OCI-LY3 (cell line): ENCODE measurements at regions not wholly inside any gene's neighbourhood (a gene's known extent, or its start where the extent isn't known, plus 50 kb on each side); places are given as distances from the start of the nearest gene placed in this dataset.

Source experiments
- H2AFZ ChIP-seq: fragments of 200-600, 300-600 bp; shearing (Covaris generic); 2 replicates; pipeline ENCODE4 v1.6.0; 2014; ENCODE audit warnings: antibody characterized with exemption, low read depth, low read length
- H3K27ac ChIP-seq: fragments of 200-600, 300-600 bp; sonication (generic); 2 replicates; pipeline ENCODE4 v1.5.1; 2014; ENCODE audit warnings: mild to moderate bottlenecking, low read length, moderate library complexity, mixed read lengths
- H3K27me3 ChIP-seq: fragments of 200-600, 300-600 bp; sonication (generic); 2 replicates; pipeline ENCODE4 v1.6.1; 2014; ENCODE audit warnings: low read depth, low read length, mixed read lengths
- H3K36me3 ChIP-seq: fragments of 200-600, 300-600 bp; sonication (generic); replicated peaks from 2 replicates; pipeline ENCODE3; 2014; ENCODE audit warnings: low read depth, low read length, mixed read lengths
- H3K4me1 ChIP-seq: fragments of 300-600, 200-600 bp; sonication (generic); 2 replicates; pipeline ENCODE4 v1.6.1; 2014; ENCODE audit warnings: low read length, mixed read lengths
- H3K4me2 ChIP-seq: fragments of 200-600, 300-600 bp; sonication (generic); 2 replicates; pipeline ENCODE4 v1.6.1; 2014; ENCODE audit warnings: low read length, mixed read lengths
- H3K4me3 ChIP-seq: fragments of 300-600, 200-600 bp; sonication (generic); 2 replicates; pipeline ENCODE4 v1.5.1; 2014; ENCODE audit warnings: antibody characterized with exemption, mild to moderate bottlenecking, low read length, moderate library complexity
- H3K79me2 ChIP-seq: fragments of 300-600, 200-600 bp; shearing (Covaris generic); 2 replicates; pipeline ENCODE4 v1.6.1; 2014; ENCODE audit warnings: mild to moderate bottlenecking, low read length, mixed read lengths
- H3K9ac ChIP-seq: fragments of 300-600, 200-600 bp; shearing (Covaris generic); 2 replicates; pipeline ENCODE4 v1.6.0; 2014; ENCODE audit warnings: mild to moderate bottlenecking, low read length, moderate library complexity
- H3K9me3 ChIP-seq: fragments of 200-600, 300-600 bp; shearing (Covaris generic); 2 replicates; pipeline ENCODE4 v1.6.1; 2014; ENCODE audit warnings: low read length, mixed read lengths; ENCODE audit not compliant: insufficient read depth
- H4K20me1 ChIP-seq: fragments of 200-600, 300-600 bp; sonication (generic); 2 replicates; pipeline ENCODE4 v1.6.1; 2016; ENCODE audit warnings: low read length, mixed read lengths; ENCODE audit not compliant: insufficient read depth
- CTCF ChIP-seq: fragments of 200-600, 300-600 bp; sonication (generic); IDR thresholded peaks from 2 replicates; pipeline ENCODE4 v1.5.1; 2014; ENCODE audit warnings: antibody characterized with exemption, low read length, low read depth
- EZH2phosphoT487 ChIP-seq: fragments of 200-600 bp; shearing (Covaris generic); IDR thresholded peaks from 2 replicates; pipeline ENCODE4 v1.6.1; 2018; ENCODE audit warnings: antibody characterized with exemption, mixed run types, low read depth

GRCh38 chr10:108095932-108096925, 931.7 kb upstream of the SORCS1 start:
- H4K20me1 ChIP-seq: no peaks in the 10 kb centered on the region
- no peaks in the 10 kb centered on the region for H3K36me3 ChIP-seq
- no peak overlapping the region for H3K4me2 ChIP-seq
- no peaks in the 10 kb centered on the region for H3K9me3 ChIP-seq
- H2AFZ ChIP-seq: no peak overlapping the region
- no peaks in the 10 kb centered on the region for H3K4me1 ChIP-seq
- TF ChIP-seq CTCF (no peak), EZH2phosphoT487 (no peak)
- H3K27me3 ChIP-seq: no peaks in the 10 kb centered on the region
- H3K79me2 ChIP-seq: no peaks in the 10 kb centered on the region
- no peak overlapping the region for H3K27ac ChIP-seq
- H3K9ac ChIP-seq: no peak overlapping the region
- H3K4me3 ChIP-seq: no peak overlapping the region

GRCh38 chr10:108090476-108091215, 926.1 kb upstream of the SORCS1 start:
- Histone ChIP-seq H3K79me2 (no peaks in the 10 kb centered on the region), H3K36me3 (no peaks in the 10 kb centered on the region), H3K4me3 (no peak overlapping the region), H4K20me1 (no peaks in the 10 kb centered on the region), H2AFZ (no peak overlapping the region), H3K27ac (no peak overlapping the region), H3K27me3 (no peaks in the 10 kb centered on the region), H3K4me2 (no peak overlapping the region), H3K9me3 (no peaks in the 10 kb centered on the region), H3K4me1 (no peaks in the 10 kb centered on the region), H3K9ac (no peak overlapping the region)
- TF ChIP-seq EZH2phosphoT487 (no peak), CTCF (no peak)

GRCh38 chr10:108086502-108086901, 922.0 kb upstream of the SORCS1 start:
- no peak for TF ChIP-seq EZH2phosphoT487
- no peak for TF ChIP-seq CTCF
- H3K4me2 ChIP-seq: no peak overlapping the region
- no peak overlapping the region for H3K9ac ChIP-seq
- H2AFZ ChIP-seq: no peak overlapping the region
- H3K9me3 ChIP-seq: no peaks in the 10 kb centered on the region
- H4K20me1 ChIP-seq: no peaks in the 10 kb centered on the region
- no peaks in the 10 kb centered on the region for H3K27me3 ChIP-seq
- H3K4me3 ChIP-seq: no peak overlapping the region
- H3K4me1 ChIP-seq: no peaks in the 10 kb centered on the region
- no peak overlapping the region for H3K27ac ChIP-seq
- no peaks in the 10 kb centered on the region for H3K79me2 ChIP-seq
- H3K36me3 ChIP-seq: no peaks in the 10 kb centered on the region

GRCh38 chr10:108082596-108082995, 918.1 kb upstream of the SORCS1 start:
- H3K4me3 ChIP-seq: no peak overlapping the region
- H3K27me3 ChIP-seq: no peaks in the 10 kb centered on the region
- TF ChIP-seq EZH2phosphoT487 (no peak), CTCF (no peak)
- no peaks in the 10 kb centered on the region for H4K20me1 ChIP-seq
- no peak overlapping the region for H3K9ac ChIP-seq
- H3K27ac ChIP-seq: no peak overlapping the region
- H3K4me2 ChIP-seq: no peak overlapping the region
- no peaks in the 10 kb centered on the region for H3K9me3 ChIP-seq
- no peaks in the 10 kb centered on the region for H3K79me2 ChIP-seq
- no peak overlapping the region for H2AFZ ChIP-seq
- no peaks in the 10 kb centered on the region for H3K36me3 ChIP-seq
- H3K4me1 ChIP-seq: no peaks in the 10 kb centered on the region
